ENCODE measurements at regions not wholly inside any gene's neighbourhood (a gene's known extent, or its start where the extent isn't known, plus 50 kb on each side); places are given as distances from the start of the nearest gene placed in this dataset.

- TF ChIP-seq E2F4 (CRISPR knock-in tag; IDR thresholded peaks at IDR 0.05; ENCODE audit: borderline replicate concordance, low read depth): no peak
- no peak for TF ChIP-seq STAT6 (CRISPR knock-in tag; conservative IDR thresholded peaks at IDR 0.05; ENCODE audit: low read depth)
- no peak for TF ChIP-seq RORB (CRISPR knock-in tag; IDR thresholded peaks at IDR 0.05)
- TF ChIP-seq MLX (CRISPR knock-in tag; IDR thresholded peaks at IDR 0.05): no peak
Measured at GRCh38 chr13:91079176-91079575, 268.3 kb upstream of the MIR17HG start (continued).

- Mint-ChIP-seq H3K36me3 (no peaks in the 10 kb centered on the region), H3K4me3 (no peak overlapping the region), H3K27me3 (ENCODE audit: low read depth) (no peaks in the 10 kb centered on the region), H3K4me1 (peaks cover 24% of the 10 kb centered on the region), H3K27ac (no peak overlapping the region), H3K9me3 (no peaks in the 10 kb centered on the region)
- ATAC-seq: no peak
- POLR2A ChIA-PET: no interaction called here
- CTCF ChIA-PET: no interaction called here
- TF ChIP-seq PRRX2 (CRISPR knock-in tag; IDR thresholded peaks at IDR 0.05) (no peak), SMAD3 (CRISPR knock-in tag; IDR thresholded peaks at IDR 0.05; ENCODE audit: borderline replicate concordance) (no peak), SMAD4 (CRISPR knock-in tag; IDR thresholded peaks at IDR 0.05) (no peak), NR1H2 (CRISPR knock-in tag; IDR thresholded peaks at IDR 0.05) (no peak), ELF4 (CRISPR knock-in tag; IDR thresholded peaks at IDR 0.05; ENCODE audit: low read depth) (no peak), E2F1 (CRISPR knock-in tag; IDR thresholded peaks at IDR 0.05) (no peak), MXD4 (CRISPR knock-in tag; IDR thresholded peaks at IDR 0.05; ENCODE audit: borderline replicate concordance) (no peak), CREM (CRISPR knock-in tag; IDR thresholded peaks at IDR 0.05) (no peak), FOXK1 (CRISPR knock-in tag; IDR thresholded peaks at IDR 0.05) (no peak), GABPB1 (CRISPR knock-in tag; IDR thresholded peaks at IDR 0.05) (no peak), ERG (CRISPR knock-in tag; IDR thresholded peaks at IDR 0.05) (no peak), ATF6 (CRISPR knock-in tag; IDR thresholded peaks at IDR 0.05) (no peak), AR (CRISPR knock-in tag; IDR thresholded peaks at IDR 0.05) (no peak), FOXJ3 (CRISPR knock-in tag; IDR thresholded peaks at IDR 0.05; ENCODE audit: borderline replicate concordance) (no peak), ETV6 (CRISPR knock-in tag; IDR thresholded peaks at IDR 0.05) (no peak), MYBL2 (CRISPR knock-in tag; IDR thresholded peaks at IDR 0.05) (no peak), ZBTB43 (CRISPR knock-in tag; IDR thresholded peaks at IDR 0.05) (no peak), ZNF121 (CRISPR knock-in tag; IDR thresholded peaks at IDR 0.05) (no peak), TEAD4 (CRISPR knock-in tag; IDR thresholded peaks at IDR 0.05) (no peak)
- DNase-seq (ENCODE audit: low spot score): no peak
Measured at GRCh38 chr13:91085127-91085526, 262.4 kb upstream of the MIR17HG start.
